NCI-H146 treated with DMSO at 0.1 percent for 48 hours (cell line): ENCODE measurements at regions not wholly inside any gene's neighbourhood (a gene's known extent, or its start where the extent isn't known, plus 50 kb on each side); places are given as distances from the start of the nearest gene placed in this dataset.
A peak's percentile ranks its signal among the peaks of the same experiment; 100 is the strongest.
"Not testable (repeated sequence)": the region's sequence is repeated elsewhere in the genome, so short reads cannot be mapped to it uniquely, and the experiment has no call there.

Experiments used
- DNase-seq: peaks from one replicate; lab custom pipeline; 2025; ENCODE audit not compliant: unreplicated experiment; lab: John Stamatoyannopoulos, UW

GRCh38 chr9:26789959-26790358 lies 102.6 kb downstream of the CAAP1 start:
- no peak for DNase-seq

- no peak for DNase-seq
Observed at GRCh38 chr9:26786564-26786963, 106.0 kb downstream of the CAAP1 start.

GRCh38 chr9:26782899-26783298 lies 109.7 kb downstream of the CAAP1 start:
- no peak for DNase-seq

DNA sequence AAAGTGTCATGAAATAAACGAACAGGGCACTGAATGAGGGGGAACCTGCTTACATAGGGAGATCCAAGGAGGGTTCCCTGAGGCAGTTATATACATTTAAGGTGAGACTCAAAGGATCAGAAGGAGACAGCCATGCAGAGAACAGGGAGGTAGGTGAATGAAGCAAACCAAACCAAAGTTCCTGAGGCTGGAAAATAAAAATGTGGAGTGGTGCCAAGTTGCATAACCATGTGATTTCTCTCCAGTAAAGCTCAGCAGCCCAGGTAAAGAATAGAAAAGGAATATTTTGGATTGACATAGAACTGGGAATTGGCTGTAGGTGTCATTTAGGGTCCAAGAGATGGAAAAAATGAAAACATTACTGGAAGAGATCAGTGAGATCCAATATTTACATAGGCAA lies 110.7 kb downstream of the CAAP1 start:
- no peak for DNase-seq

DNA sequence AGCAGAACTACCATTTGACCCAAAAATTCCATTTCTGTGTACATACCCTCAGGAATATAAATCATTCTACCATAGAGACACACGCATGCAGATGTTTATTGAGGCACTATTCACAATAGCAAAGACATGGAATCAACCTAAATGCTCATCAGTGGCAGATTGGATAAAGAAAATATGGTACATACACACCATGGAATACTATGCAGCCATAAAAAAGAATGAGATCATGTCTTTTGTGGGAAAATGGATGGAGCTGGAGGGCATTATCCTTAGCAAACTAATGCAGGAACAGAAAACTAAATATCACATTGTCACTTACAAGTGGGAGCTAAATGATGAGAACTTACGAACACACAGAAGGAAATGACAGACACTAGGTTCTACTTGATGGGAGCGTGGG lies 112.3 kb downstream of the CAAP1 start:
- DNase-seq: not testable (repeated sequence)

DNA sequence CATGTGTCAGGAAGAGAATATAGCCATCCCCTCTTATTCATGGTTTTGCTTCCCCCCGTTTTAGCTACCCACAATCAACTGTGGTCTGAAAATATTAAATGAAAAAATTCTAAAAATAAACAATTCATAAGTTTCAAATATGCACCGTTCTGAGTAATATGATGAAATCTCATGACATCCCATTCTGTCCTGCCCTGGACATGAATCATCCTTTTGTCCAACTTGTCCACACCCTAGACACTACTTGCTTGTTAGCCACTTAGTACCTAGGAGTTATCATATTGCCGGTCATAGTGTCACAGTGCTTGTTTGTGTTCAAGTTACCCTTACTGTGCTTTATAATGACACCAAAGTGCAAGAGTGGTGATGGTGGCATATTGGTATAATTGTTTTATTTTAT lies 113.5 kb downstream of the CAAP1 start:
- DNase-seq: no peak

- no peak for DNase-seq
Observed at GRCh38 chr9:26775391-26775790, 117.2 kb downstream of the CAAP1 start.

DNA sequence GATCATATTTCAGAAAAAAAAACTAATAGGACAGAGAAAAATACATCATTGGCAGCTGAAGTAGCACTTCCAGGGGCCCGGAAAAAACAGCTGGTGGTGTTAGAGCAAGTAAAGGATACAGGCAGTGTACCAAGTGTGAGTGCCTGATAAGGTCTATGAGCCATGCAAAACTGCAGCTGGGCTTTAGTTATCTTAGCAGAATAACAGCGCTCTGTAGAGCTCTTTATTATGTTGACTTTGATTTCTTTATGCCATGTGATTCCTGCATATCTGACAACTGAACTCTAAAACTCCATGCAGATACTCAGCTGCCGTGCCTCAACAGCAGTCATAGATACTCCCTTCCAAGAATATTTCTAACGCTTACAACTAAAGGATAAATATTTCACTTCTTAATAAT lies 119.5 kb downstream of the CAAP1 start:
- DNase-seq: no peak

DNA sequence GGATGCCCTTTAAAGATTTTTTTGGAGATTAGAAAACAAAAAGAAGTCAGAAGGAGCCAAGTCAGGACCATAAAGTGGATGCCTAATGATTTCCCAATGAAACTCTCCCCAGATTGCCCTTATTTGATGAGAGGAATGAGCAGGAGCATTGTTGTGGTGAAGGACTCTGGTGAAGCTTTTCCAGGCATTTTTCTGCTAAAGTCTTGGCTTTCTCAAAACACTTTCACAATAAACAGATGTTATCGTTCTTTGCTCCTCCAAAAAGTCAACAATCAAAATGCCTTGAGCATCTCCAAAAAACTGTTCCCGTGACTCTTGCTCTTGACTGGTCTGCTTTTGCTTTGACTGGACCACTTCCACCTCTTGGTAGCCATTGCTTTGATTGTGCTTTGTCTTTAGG lies 121.8 kb downstream of the CAAP1 start:
- DNase-seq: no peak

- DNase-seq: no peak
Observed at GRCh38 chr9:26768145-26768544, 124.5 kb downstream of the CAAP1 start.

DNA sequence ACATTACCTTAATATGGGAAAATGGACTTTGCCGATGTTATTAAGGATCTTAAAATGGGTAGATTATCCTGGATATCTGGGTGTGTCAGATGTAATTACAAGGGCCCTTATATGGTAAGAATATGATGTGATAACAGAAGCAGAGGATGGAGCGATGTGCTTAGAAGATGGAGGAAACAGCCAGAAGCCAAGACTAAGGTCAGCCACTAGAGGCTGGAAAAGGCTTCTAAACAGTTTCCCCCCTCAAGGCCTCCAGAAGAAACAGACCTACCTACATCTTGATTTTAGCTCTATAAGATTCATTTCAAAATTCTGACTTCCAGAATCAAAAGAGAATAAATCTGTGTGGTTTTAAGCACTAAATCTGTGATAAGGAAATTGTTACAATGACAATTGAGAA lies 131.9 kb downstream of the CAAP1 start:
- no peak for DNase-seq

DNA sequence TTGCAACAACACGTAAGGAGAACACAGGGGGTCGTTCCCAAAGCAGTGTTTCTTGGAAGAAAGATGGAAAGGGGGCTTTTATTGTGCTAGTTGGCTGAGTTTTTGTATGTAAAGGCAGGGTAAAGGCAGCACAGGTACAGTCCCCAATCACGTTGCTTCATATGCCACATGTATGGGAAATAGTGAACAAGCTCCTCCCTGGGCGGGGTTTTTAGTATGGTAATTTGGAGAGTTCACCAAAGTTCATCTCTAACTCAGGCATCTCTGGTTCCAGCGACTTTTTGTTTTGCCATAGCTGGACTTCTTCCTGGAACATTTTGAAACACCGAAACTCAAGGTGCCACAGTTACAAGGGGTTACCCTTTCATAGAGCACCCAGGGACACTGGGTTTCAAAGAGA lies 133.9 kb downstream of the CAAP1 start:
- no peak for DNase-seq

DNA sequence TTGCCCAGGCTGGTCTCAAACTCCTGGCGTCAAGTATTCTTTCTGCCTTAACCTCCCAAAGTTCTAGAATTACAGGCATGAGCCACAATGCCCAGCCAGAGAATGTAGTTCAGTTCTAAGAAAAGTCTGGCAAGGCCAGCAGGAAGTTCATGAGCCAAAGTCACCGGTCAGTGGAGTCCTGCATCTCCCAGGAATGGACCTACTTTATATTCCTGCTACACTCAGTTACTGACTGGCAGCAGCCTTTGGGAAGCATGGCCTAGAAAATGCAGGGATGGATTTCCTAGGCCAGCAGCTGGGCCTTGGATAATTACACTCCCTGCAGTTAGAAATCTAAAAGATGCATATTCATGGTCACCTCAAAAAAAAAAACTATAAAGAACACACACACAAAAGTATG lies 135.7 kb downstream of the CAAP1 start:
- DNase-seq: no peak

GRCh38 chr9:26755476-26755875 lies 137.1 kb downstream of the CAAP1 start:
- DNase-seq: no peak

DNA sequence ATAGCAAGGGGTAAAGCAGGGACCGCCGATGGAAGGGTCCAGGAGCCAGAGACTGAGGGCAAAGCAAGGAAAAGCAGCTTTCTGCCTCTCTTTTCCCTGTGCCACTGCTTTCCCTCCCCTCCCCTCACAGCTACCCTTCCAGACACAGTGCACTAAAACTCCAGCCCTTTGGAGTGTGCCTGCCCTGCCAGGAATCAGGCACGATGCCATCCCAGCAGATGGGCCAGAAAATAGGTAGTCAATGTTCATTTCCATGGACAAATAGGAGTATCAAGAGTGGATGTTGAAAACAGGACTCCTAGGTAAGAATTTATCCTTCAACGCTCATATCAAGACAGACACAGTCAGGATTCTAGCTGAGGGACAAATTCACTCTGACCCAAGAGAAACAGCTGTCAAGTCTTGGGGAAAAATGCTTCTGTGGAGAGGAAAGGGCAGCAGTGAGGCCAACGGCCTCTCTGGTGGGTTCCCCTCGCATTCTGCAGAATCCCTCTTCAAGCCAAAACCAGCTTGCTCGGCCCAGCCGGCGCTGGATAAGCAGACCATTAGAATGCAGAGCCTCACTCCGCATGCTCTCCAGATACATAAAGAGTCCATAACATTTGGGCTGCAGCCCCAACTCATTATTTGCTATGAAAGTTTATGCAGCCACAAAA lies 138.0 kb downstream of the CAAP1 start:
- no peak for DNase-seq

- DNase-seq: no peak
Observed at GRCh38 chr9:26753971-26754370, 138.6 kb downstream of the CAAP1 start.

DNA sequence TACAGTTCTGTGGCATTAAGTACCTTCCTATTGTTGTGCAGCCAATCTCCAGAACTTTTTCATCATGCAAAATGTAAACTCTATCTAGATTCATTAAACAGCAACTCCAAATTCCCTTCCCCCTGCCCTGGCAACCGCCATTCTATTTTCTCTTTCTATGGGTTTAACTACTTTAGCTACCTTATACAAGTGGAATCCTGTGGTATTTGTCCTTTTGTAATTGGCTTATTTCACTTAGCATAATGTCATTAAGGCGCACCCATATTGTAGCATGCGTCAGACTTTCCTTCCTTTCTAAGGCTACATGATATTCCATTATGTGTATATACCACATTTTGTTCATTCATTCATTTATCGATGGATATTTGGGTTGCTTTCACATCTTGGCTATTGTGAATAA lies 142.4 kb downstream of the CAAP1 start:
- DNase-seq: no peak

DNA sequence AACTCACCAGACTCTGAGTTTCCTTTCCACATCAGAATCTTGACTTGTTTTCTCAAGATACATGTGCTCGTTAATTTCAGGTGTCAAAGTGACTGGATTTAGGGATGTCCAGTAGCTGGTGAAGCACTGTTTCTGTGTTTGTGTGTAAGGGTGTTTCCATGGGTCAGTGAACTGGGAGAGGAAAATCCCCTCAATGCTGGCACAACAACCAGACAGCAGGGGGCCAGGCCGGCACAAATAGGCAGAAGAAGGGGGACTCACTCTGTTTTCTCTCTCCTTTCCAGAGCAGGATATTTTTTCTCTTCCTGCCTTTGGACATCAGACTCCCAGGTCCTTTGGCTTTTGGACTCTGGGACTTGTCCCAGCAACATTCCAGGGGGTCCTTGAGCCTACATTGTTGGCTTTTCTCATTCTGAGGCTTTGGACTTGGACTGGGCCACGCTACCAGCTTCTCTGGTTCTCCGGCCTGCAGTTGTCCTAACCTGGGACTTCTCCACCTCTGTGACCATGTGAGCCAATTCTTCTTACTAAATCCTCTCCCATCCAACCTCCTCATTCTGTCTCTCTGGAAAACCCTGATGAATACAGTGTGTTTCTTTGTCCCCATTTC lies 144.0 kb downstream of the CAAP1 start:
- no peak for DNase-seq

- no peak for DNase-seq
Observed at GRCh38 chr9:26747611-26748010, 145.0 kb downstream of the CAAP1 start.

- no peak for DNase-seq
Observed at GRCh38 chr9:26746357-26747072, 146.1 kb downstream of the CAAP1 start.

GRCh38 chr9:26745111-26745510 lies 147.5 kb downstream of the CAAP1 start:
- no peak for DNase-seq

DNA sequence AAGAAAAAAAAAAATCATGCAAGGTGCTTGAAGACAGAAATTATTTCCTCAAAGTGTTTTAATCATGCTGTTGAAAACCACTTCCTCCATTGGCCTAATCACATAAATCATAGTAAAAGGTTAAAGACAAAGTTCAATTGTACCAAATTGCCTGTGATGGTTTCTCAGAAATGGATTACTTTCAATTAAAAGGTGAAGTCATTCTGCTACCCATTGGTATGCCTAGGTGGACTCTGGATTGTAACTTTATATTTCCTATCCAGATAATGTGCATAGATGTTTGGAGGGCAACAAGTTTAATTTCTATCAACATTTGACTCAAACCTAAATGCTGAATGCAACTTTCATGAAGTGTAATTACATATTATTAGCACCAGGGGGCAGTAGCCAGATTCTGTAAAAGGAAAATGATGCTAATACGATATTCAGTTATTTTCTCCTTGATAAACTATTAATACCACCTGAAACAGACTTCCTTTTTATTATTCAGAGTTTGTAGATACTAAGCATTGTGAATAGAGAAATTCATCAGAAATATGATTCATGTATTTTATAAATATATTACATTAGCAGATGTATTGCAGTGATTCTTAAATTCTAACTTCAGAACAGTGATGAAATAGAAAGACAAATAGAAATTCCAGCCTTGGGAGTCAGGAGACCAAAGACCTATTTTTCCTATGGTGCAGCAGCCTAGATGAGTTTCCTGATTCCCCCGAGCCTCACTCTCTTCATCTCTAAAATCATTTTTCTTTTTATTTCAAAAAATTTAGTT lies 148.2 kb downstream of the CAAP1 start:
- peak; percentile 58 for DNase-seq
